Panc1 (cell line): ENCODE measurements at regions not wholly inside any gene's neighbourhood (a gene's known extent, or its start where the extent isn't known, plus 50 kb on each side); places are given as distances from the start of the nearest gene placed in this dataset.

Source experiments
- CTCF ChIP-seq: fragments of 450-650 bp; IDR thresholded peaks from 2 replicates; pipeline ENCODE4 v1.5.1; 2017; ENCODE audit warnings: mild to moderate bottlenecking
- POLR2AphosphoS5 ChIP-seq: IDR thresholded peaks from 2 replicates; pipeline ENCODE4 v1.6.1; 2012; ENCODE audit warnings: mild to moderate bottlenecking, low read depth, low read length, moderate library complexity
- SIN3A ChIP-seq: IDR thresholded peaks from 2 replicates; pipeline ENCODE4 v1.6.1; 2012; ENCODE audit warnings: low read depth, mild to moderate bottlenecking, low read length, moderate library complexity, borderline replicate concordance; ENCODE audit not compliant: insufficient read depth

- TF ChIP-seq CTCF = no peak
- TF ChIP-seq POLR2AphosphoS5 = no peak
- TF ChIP-seq SIN3A = no peak
These were observed 249.0 kb upstream of the KCNG1 start for GRCh38 chr20:51271931-51272330.
